NCI-H146 (cell line): ENCODE measurements at regions not wholly inside any gene's neighbourhood (a gene's known extent, or its start where the extent isn't known, plus 50 kb on each side); places are given as distances from the start of the nearest gene placed in this dataset.

Experiments
- DNase-seq: peaks from one replicate; lab custom pipeline; 2025; lab: John Stamatoyannopoulos, UW

- DNase-seq: no peak
These were observed 249.8 kb upstream of the RAB6C start for GRCh38 chr2:129729646-129730045.

- DNase-seq: no peak
These were observed 248.5 kb upstream of the RAB6C start for GRCh38 chr2:129730979-129731378.

- DNase-seq: no peak
These were observed 247.4 kb upstream of the RAB6C start for GRCh38 chr2:129731907-129732629.

GRCh38 chr2:129732630-129733026, 246.8 kb upstream of the RAB6C start:
- no peak for DNase-seq

- no peak for DNase-seq
These were observed 246.4 kb upstream of the RAB6C start for GRCh38 chr2:129733041-129733440.

GRCh38 chr2:129733579-129733978, 245.9 kb upstream of the RAB6C start:
- no peak for DNase-seq

GRCh38 chr2:129734343-129735034, 245.0 kb upstream of the RAB6C start:
- no peak for DNase-seq

- no peak for DNase-seq
These were observed 243.9 kb upstream of the RAB6C start for GRCh38 chr2:129735576-129735975.

- no peak for DNase-seq
These were observed 241.6 kb upstream of the RAB6C start for GRCh38 chr2:129737660-129738527.

GRCh38 chr2:129738799-129739198, 240.7 kb upstream of the RAB6C start:
- no peak for DNase-seq

GRCh38 chr2:129740504-129740903, 239.0 kb upstream of the RAB6C start:
- no peak for DNase-seq

GRCh38 chr2:129741165-129741564, 238.3 kb upstream of the RAB6C start:
- DNase-seq: no peak

- no peak for DNase-seq
These were observed 237.8 kb upstream of the RAB6C start for GRCh38 chr2:129741623-129742022.

GRCh38 chr2:129742415-129743180, 236.9 kb upstream of the RAB6C start:
- no peak for DNase-seq

- DNase-seq: no peak
These were observed 235.3 kb upstream of the RAB6C start for GRCh38 chr2:129744141-129744540.

- no peak for DNase-seq
These were observed 234.8 kb upstream of the RAB6C start for GRCh38 chr2:129744649-129745048.

- DNase-seq: no peak
These were observed 231.9 kb upstream of the RAB6C start for GRCh38 chr2:129747500-129748125.

GRCh38 chr2:129748250-129748649, 231.2 kb upstream of the RAB6C start:
- DNase-seq: no peak

GRCh38 chr2:129748653-129749052, 230.8 kb upstream of the RAB6C start:
- DNase-seq: no peak

- no peak for DNase-seq
These were observed 228.1 kb upstream of the RAB6C start for GRCh38 chr2:129751409-129751808.

- no peak for DNase-seq
These were observed 227.3 kb upstream of the RAB6C start for GRCh38 chr2:129752176-129752575.

- no peak for DNase-seq
These were observed 226.8 kb upstream of the RAB6C start for GRCh38 chr2:129752686-129753085.
